GM18909 (cell line): ENCODE measurements at regions not wholly inside any gene's neighbourhood (a gene's known extent, or its start where the extent isn't known, plus 50 kb on each side); places are given as distances from the start of the nearest gene placed in this dataset.
A peak's percentile ranks its signal among the peaks of the same experiment; 100 is the strongest.
"Not testable (repeated sequence)": the region's sequence is repeated elsewhere in the genome, so short reads cannot be mapped to it uniquely, and the experiment has no call there.

ENCODE experiments used
- ATAC-seq: cut with Tn5 transposase; IDR thresholded peaks from one replicate; pipeline ENCODE4 v1.9.1; 2021; ENCODE audit warnings: mild to moderate bottlenecking; ENCODE audit not compliant: unreplicated experiment, poor library complexity

- no peak for ATAC-seq
These were observed 221.6 kb downstream of the TFAP2A start for GRCh38 chr6:10193321-10193720.

- no peak for ATAC-seq
These were observed 224.8 kb downstream of the TFAP2A start for GRCh38 chr6:10190042-10190441.

GRCh38 chr6:10184371-10185227, 230.3 kb downstream of the TFAP2A start:
- no peak for ATAC-seq

- no peak for ATAC-seq
These were observed 234.5 kb downstream of the TFAP2A start for GRCh38 chr6:10180138-10181074.

GRCh38 chr6:10177704-10178103, 237.2 kb downstream of the TFAP2A start:
- no peak for ATAC-seq

GRCh38 chr6:10175362-10175761, 239.5 kb downstream of the TFAP2A start:
- ATAC-seq, result no peak

GRCh38 chr6:10174761-10175160, 240.1 kb downstream of the TFAP2A start:
- ATAC-seq, result no peak

GRCh38 chr6:10174056-10174455, 240.8 kb downstream of the TFAP2A start:
- ATAC-seq, result no peak

GRCh38 chr6:10171706-10172105, 243.2 kb downstream of the TFAP2A start:
- ATAC-seq, result not testable (repeated sequence)

- no peak for ATAC-seq
These were observed 244.1 kb downstream of the TFAP2A start for GRCh38 chr6:10170816-10171215.

GRCh38 chr6:10166031-10166430, 248.8 kb downstream of the TFAP2A start:
- ATAC-seq, result no peak

- no peak for ATAC-seq
These were observed 251.5 kb downstream of the TFAP2A start for GRCh38 chr6:10163203-10163962.

- ATAC-seq, result no peak
These were observed 258.0 kb downstream of the TFAP2A start for GRCh38 chr6:10156875-10157274.

- no peak for ATAC-seq
These were observed 260.6 kb downstream of the TFAP2A start for GRCh38 chr6:10154251-10154650.

GRCh38 chr6:10151144-10151915, 263.5 kb downstream of the TFAP2A start:
- no peak for ATAC-seq

- no peak for ATAC-seq
These were observed 265.3 kb downstream of the TFAP2A start for GRCh38 chr6:10149603-10150002.

- ATAC-seq, result peak; percentile 94
These were observed 268.0 kb downstream of the TFAP2A start for GRCh38 chr6:10146715-10147451.

GRCh38 chr6:10144772-10145171, 270.1 kb downstream of the TFAP2A start:
- no peak for ATAC-seq
